ENCODE measurements at regions not wholly inside any gene's neighbourhood (a gene's known extent, or its start where the extent isn't known, plus 50 kb on each side); places are given as distances from the start of the nearest gene placed in this dataset.

DNA sequence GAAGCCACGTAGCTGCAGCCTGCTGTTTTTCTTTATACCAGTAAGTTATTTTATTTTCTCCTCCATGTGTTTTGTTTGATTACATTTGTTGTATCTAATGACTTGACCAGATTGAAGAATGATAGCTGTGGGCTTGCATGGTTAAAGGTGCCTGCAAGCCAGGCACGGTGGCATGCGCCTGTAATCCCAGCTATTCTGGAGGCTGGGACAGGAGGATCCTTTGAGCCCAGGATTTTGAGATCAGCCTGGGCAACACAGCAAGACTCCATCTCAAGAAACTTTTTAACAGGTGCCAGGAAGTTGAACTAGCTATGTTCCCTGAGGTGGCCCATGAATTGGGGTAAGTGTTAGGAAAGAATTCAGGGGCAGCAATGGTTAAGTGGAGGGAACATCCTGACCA is 179.4 kb downstream of the IRS1 start:
- H3K4me1 ChIP-seq (ENCODE audit: control insufficient read depth, insufficient read depth, low read length), result no peaks in the 10 kb centered on the region
- no peaks in the 10 kb centered on the region for H3K9me3 ChIP-seq (ENCODE audit: control insufficient read depth, insufficient read depth, low read depth, low read length)
- H3K4me3 ChIP-seq (ENCODE audit: low read depth in 2 of 2, low read length in 2 of 2), result no peak overlapping the region
- intact Hi-C loops (cut with micrococcal nuclease; ENCODE audit: unreplicated experiment), result no loop called here
- in situ Hi-C loops (cut with HindIII; ENCODE audit: low pct_unique_long_range_greater_than_20kb, low sequenced_read_pairs), result no loop called here
- ATAC-seq, result no peak
- ChIA-PET POLR2A (no interaction called here), CTCF (no interaction called here)
- H3K27ac ChIP-seq (ENCODE audit: low read length), result no peak overlapping the region
- H3K36me3 ChIP-seq (ENCODE audit: control insufficient read depth, insufficient read depth, low read length), result no peaks in the 10 kb centered on the region
- DNase-seq (ENCODE audit: low read depth, low spot score), result no peak
- H3K27me3 ChIP-seq (ENCODE audit: control insufficient read depth, insufficient read depth, low read length), result no peaks in the 10 kb centered on the region
- TF ChIP-seq, protein P1, sequence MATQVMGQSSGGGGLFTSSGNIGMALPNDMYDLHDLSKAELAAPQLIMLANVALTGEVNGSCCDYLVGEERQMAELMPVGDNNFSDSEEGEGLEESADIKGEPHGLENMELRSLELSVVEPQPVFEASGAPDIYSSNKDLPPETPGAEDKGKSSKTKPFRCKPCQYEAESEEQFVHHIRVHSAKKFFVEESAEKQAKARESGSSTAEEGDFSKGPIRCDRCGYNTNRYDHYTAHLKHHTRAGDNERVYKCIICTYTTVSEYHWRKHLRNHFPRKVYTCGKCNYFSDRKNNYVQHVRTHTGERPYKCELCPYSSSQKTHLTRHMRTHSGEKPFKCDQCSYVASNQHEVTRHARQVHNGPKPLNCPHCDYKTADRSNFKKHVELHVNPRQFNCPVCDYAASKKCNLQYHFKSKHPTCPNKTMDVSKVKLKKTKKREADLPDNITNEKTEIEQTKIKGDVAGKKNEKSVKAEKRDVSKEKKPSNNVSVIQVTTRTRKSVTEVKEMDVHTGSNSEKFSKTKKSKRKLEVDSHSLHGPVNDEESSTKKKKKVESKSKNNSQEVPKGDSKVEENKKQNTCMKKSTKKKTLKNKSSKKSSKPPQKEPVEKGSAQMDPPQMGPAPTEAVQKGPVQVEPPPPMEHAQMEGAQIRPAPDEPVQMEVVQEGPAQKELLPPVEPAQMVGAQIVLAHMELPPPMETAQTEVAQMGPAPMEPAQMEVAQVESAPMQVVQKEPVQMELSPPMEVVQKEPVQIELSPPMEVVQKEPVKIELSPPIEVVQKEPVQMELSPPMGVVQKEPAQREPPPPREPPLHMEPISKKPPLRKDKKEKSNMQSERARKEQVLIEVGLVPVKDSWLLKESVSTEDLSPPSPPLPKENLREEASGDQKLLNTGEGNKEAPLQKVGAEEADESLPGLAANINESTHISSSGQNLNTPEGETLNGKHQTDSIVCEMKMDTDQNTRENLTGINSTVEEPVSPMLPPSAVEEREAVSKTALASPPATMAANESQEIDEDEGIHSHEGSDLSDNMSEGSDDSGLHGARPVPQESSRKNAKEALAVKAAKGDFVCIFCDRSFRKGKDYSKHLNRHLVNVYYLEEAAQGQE (IDR thresholded peaks at IDR 0.05; ENCODE audit: insufficient read depth in 1 of 2, low read depth in 2 of 2, low read length in 1 of 2), result no peak
- TF ChIP-seq TCF7L2 (IDR thresholded peaks at IDR 0.05; ENCODE audit: low read depth, low read length) (no peak), CTCF (IDR thresholded peaks at IDR 0.05) (no peak), POLR2AphosphoS5 (IDR thresholded peaks at IDR 0.05; ENCODE audit: low read depth, low read length) (no peak)
- BruUV-seq (replicated peaks), result no TSS peak

DNA sequence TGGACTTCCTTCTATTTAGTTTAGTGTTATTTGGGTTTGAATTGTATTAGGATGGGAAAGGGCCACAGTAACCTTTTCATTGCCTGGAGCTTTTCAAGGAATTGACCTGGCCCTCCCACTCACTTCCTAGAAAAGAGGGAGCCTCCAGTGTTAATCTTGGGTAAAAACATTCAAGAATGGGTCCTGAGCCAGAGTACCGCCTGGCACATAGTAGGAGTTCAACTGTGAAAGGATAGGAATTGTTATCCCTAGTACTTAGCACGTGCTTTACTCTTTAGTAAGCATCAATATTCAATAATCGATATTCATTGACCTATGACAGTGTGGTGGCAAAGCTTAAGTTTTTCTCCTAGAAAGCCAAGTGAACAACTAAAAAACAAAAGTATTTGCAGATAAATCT is 179.9 kb downstream of the IRS1 start:
- Histone ChIP-seq H3K9me3 (ENCODE audit: control insufficient read depth, insufficient read depth, low read depth, low read length) (no peaks in the 10 kb centered on the region), H3K27me3 (ENCODE audit: control insufficient read depth, insufficient read depth, low read length) (no peaks in the 10 kb centered on the region), H3K4me3 (ENCODE audit: low read depth in 2 of 2, low read length in 2 of 2) (no peak overlapping the region), H3K27ac (ENCODE audit: low read length) (no peak overlapping the region), H3K4me1 (ENCODE audit: control insufficient read depth, insufficient read depth, low read length) (no peaks in the 10 kb centered on the region), H3K36me3 (ENCODE audit: control insufficient read depth, insufficient read depth, low read length) (no peaks in the 10 kb centered on the region)
- in situ Hi-C loops (cut with HindIII; ENCODE audit: low pct_unique_long_range_greater_than_20kb, low sequenced_read_pairs), result no loop called here
- POLR2A ChIA-PET, result no interaction called here
- CTCF ChIA-PET, result no interaction called here
- intact Hi-C loops (cut with micrococcal nuclease; ENCODE audit: unreplicated experiment), result no loop called here
- TF ChIP-seq POLR2AphosphoS5 (IDR thresholded peaks at IDR 0.05; ENCODE audit: low read depth, low read length) (no peak), SIN3A (IDR thresholded peaks at IDR 0.05; ENCODE audit: borderline replicate concordance, insufficient read depth, low read depth, low read length) (no peak), TCF7L2 (IDR thresholded peaks at IDR 0.05; ENCODE audit: low read depth, low read length) (no peak), CTCF (IDR thresholded peaks at IDR 0.05) (no peak)
- TF ChIP-seq, protein P1 (IDR thresholded peaks at IDR 0.05; ENCODE audit: insufficient read depth in 1 of 2, low read depth in 2 of 2, low read length in 1 of 2), result no peak
- BruUV-seq (replicated peaks), result no TSS peak
- DNase-seq (ENCODE audit: low read depth, low spot score), result no peak
- no peak for ATAC-seq

Data from Panc1 (cell line).